ENCODE measurements at regions not wholly inside any gene's neighbourhood (a gene's known extent, or its start where the extent isn't known, plus 50 kb on each side); places are given as distances from the start of the nearest gene placed in this dataset.

DNA sequence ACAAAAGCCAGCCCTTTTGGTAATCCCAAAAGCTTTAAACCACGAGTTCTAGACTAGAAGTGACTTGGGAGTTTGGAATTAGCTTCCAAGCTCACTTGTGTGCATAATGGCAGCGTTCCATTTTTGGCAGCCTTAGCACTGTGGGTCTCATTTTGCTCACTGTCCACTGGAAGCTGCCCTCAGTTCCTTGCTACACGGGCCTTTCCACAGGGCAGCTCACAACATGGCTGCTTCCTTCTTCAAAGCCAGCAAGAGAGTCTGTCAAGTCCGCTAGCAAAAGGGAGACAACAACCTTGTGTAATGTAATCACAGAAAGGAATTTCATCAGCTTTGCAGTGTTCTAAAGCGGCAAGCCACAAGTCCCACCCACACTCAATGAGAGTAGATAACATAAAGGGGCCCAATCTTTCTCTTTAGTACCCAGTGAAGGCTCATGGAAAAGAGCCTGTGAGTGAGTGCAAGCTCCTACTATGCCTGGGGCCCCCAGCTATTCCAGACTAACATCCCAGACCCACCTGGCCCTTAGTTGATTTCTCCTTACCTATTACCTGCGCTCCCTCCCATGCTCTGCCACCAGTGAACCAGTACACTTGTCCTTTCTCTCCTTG, 168.5 kb upstream of the FOXN2 start:
- DNase-seq: no peak

- no peak for DNase-seq
Measured at GRCh38 chr2:48146552-48146951, 167.9 kb upstream of the FOXN2 start.

- no peak for DNase-seq
Measured at GRCh38 chr2:48147719-48148118, 166.8 kb upstream of the FOXN2 start.

DNA sequence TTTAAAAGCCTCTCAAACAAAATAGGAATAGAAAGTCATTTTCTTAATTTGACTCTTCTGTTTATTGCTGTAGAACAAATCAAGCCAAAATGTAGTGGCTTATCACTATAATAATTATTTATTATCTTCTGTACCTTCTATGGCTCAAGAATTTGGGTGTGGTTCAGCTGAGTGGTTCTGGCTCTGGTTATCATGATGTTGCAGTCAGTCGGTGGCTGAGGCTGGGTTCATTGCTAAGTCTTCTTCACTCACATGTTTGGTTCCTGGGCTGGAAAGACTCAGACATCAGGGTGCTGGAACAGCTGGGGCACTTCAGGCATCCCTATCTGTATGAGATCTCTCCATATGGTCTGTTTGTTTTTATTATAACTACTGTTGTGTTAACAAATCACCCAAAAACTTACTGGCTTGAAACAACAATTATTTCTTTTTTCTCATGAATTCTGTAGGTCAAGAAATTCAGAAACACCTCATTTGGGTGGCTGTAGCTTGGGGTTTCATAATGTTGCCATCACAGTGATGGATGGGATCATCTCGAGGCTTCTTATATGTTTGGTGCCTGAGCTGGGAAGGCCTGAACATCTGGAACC, 165.5 kb upstream of the FOXN2 start:
- DNase-seq: no peak

GRCh38 chr2:48157150-48157549, 157.3 kb upstream of the FOXN2 start:
- DNase-seq: no peak

- DNase-seq: no peak
Measured at GRCh38 chr2:48161628-48162027, 152.9 kb upstream of the FOXN2 start.

GRCh38 chr2:48162742-48163141, 151.7 kb upstream of the FOXN2 start:
- DNase-seq: no peak

DNA sequence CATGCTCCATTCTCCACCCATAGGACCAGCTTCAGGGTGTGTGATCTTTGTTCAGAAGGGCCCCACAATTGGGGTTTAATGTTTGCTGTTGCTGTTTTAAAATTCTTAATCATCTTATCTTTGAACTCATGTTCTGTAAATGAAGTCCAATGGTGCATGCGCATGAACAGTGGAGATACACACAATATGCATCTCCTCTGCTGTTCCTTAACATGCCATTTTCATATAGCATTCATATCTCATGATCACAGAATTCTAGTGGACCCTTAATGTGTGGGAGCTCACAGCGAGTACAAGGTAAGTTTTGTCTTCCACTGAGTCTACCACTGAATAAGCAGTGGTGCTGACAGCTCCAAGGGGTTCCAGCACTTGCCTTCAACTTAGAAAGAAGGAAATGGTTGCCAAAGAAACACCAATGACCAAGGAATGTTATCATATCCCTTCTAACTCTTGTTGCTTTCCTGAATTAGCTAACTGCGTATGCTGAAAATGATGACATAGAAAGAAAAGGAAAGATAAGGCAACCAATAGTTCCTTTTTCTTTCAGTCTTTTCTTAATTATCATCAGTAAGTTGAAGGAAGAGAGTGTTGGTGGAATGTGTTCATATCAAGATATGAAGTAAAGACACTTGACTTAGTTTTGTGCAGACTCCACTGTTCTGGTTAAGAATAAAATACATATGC, 149.3 kb upstream of the FOXN2 start:
- no peak for DNase-seq

DNA sequence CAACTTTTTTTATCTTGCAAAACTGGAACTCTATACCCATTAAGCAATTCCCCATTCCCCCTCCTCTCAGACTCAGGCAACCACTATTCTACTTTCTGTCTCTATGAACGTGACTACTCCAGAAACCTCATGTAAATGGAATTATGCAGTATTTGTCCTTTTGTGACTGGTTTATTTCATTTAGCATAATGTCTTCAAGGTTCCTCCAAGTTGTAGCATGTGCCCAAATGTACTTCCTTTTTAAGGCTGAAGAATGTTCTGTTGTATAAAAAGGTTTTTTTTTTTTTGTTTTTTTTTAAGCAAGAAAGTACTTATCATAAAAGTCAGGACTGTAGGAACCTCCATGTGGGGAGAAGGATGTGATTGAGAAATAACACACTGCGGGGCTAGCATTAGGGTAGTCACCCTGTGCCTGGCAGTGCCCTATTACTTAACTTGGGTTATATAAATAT, 145.3 kb upstream of the FOXN2 start:
- DNase-seq: no peak

- no peak for DNase-seq
Measured at GRCh38 chr2:48170281-48170680, 144.2 kb upstream of the FOXN2 start.

DNA sequence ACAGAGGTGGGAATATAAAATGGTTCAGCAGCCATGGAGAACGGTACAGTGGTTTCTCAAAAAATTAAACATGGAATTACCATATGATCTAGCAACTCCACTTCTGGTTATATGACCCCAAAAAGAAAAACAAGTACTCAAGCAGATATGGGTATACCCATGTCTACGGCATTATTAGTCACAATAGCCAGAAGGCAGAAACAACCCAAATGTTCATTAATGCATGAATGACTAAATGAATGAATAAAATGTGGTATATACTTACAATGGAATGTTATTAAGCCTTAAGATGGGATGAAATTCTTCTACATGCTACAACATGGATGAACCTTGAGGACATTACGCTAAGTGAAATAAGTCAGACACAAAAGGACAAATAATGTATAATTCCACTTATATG, 141.3 kb upstream of the FOXN2 start:
- DNase-seq: no peak

- DNase-seq: no peak
Measured at GRCh38 chr2:48174503-48174902, 140.0 kb upstream of the FOXN2 start.

GRCh38 chr2:48175254-48175653, 139.2 kb upstream of the FOXN2 start:
- no peak for DNase-seq

GRCh38 chr2:48175656-48176055, 138.8 kb upstream of the FOXN2 start:
- DNase-seq: no peak

DNA sequence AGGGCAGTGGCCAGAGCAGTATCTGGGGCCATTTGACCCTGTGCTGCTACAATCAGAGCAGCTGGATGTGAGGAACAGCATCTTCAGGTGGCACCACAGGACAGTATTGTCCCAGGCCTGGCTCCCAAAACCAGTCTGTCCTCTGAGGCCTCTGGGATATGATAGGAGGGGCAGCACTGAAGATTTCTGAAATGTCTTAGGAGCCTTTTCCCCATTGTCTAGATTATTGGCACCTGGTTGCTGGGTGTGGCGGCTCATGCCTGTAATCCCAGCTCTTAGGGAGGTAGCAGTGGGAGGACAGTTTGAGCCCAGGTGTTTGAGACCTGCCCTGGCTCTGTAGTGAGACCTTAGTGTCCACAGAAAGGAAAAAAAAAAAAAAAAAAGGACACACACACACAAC, 137.6 kb upstream of the FOXN2 start:
- no peak for DNase-seq

GRCh38 chr2:48178611-48179010, 135.9 kb upstream of the FOXN2 start:
- no peak for DNase-seq

- DNase-seq: no peak
Measured at GRCh38 chr2:48180557-48180956, 133.9 kb upstream of the FOXN2 start.

DNA sequence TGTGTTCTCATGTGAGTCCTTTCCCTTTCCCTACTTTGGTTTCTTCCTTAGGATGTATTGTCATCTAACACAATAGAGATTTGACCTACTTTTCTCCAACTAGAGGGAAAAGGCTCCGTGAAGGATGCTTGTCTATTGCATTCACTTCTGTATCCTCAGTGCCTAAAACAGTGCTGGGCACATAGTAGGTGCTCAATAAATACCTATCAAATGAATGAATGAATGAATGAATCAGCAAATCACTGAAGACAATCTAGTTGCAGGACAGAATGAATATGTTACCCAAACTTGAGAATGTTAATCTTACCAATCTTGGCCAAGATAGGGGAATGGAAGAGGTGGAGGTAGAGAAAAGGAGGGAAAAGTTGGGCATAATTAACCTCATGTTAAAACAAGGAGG, 131.2 kb upstream of the FOXN2 start:
- DNase-seq: no peak

GRCh38 chr2:48183991-48184390, 130.5 kb upstream of the FOXN2 start:
- no peak for DNase-seq

DNA sequence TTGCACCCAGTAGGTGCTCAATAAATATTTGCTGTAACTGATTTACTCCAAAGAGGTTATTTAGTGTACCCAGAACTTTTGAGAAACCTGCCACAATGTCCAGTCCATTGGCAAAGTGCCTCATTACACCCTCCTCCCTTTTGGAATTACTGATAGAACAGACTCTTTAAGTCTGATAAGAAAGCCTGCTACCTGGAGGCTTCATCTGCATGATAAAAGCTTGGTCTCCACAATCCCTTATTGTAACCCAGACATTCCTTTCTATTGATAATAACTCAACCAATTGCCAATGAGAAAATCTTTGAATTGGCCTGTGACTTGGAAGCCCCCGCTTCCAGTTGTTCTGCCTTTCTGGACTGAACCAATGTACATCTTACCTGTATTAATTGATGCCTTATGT, 127.0 kb upstream of the FOXN2 start:
- DNase-seq: no peak

GRCh38 chr2:48189552-48190228, 124.8 kb upstream of the FOXN2 start:
- no peak for DNase-seq

DNA sequence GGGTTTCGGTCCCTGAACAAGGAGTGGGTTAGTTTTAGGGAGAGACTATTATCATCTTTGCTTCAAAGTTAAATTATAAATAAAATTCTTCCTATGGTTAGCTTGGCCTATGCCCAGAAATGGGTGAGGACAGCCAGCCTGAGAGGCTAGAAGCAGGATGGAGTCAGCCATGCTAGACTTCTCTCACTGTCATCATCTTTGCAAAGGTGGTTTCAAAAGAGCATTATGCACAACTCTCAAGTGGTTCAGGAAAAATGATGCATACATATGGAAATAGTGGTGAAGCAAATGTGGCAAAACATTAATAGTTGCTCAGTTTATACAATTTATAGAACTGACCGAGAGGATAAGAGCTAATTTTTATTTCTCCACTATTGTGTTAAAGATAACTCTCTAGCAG, 124.3 kb upstream of the FOXN2 start:
- DNase-seq: no peak

DNA sequence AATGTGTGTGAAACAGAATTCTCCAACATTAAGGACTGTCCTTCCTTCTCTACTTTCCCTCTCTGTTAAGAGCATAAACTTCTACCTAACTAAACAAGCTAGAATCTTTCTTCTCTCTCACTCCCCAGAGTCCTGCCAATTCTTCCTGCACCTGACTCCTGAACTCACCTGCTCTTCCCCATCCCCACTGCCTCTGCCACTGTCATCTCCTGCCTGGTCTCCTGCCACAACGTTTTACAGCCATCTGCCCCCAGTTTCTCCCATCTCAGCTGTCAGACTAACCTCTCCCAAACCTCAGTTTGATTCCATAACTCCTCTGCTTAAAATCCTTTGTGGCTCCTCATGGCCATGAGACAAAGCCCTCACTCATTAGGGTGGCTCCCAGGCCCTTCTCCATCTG, 119.8 kb upstream of the FOXN2 start:
- DNase-seq: no peak

DNA sequence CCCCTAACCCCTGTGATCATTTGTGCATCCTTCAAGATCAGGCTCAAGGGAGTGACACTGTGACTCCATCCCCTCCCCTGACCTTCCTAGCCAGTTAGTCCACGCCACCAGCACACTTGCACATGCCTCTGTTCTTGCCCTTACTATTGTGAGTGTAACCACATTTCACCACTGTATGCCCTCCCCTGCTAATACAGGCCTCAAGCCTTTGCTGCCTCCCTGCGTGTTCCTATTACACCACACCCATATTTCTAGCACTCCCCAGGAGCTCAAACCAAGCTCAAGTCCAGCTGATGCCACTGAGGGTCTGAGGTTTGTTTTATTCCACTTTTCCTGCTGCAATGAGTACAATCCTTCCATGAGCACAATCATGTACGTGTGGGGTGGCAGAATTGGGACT, 119.3 kb upstream of the FOXN2 start:
- no peak for DNase-seq

Measured in NCI-H526 (cell line).